A549 (cell line): ENCODE measurements at regions not wholly inside any gene's neighbourhood (a gene's known extent, or its start where the extent isn't known, plus 50 kb on each side); places are given as distances from the start of the nearest gene placed in this dataset.

Experiments
- ATAC-seq, 2 experiments: fragments of 200-7000 bp in 1 of 2; fragments of >200 bp in 1 of 2; cut with Nextera tagmentation in 1 of 2; cut with Tn5 transposase in 1 of 2; 3 replicates each; pipeline versions ENCODE4 v1.8.0 to v1.9.1; 2018 to 2020; ENCODE audit warnings: mild to moderate bottlenecking in 1 of 2, moderate library complexity in 1 of 2
- CTCF ChIA-PET: fragments of 300-600 bp; sonication (Branson Sonifier 250); formaldehyde crosslinking; extraction: SDS; loops from one replicate; lab custom pipeline; 2021; ENCODE audit warnings: antibody characterized with exemption, inconsistent platforms; lab: Yijun Ruan, JAX
- POLR2A ChIA-PET: fragments of 350-600 bp; formaldehyde crosslinking; extraction: SDS; loops from one replicate; lab custom pipeline; 2021; ENCODE audit warnings: antibody characterized with exemption, inconsistent platforms; lab: Yijun Ruan, JAX
- DNase-seq, 2 experiments: peaks; one replicate each; pipeline versions ENCODE4 v3.0.0 to v3.0.0-alpha.2; 2011 to 2016; ENCODE audit warnings: low read depth in 1 of 2, low spot score in 1 of 2
- FAIRE-seq: peaks from 2 replicates; lab custom pipeline; 2011; peaks lifted over from hg19 to GRCh38; lab: Jason Lieb, UNC
- H3K27ac ChIP-seq, 2 experiments: fragments of >200 bp; sonication (Bioruptor Twin); formaldehyde crosslinking; 3 replicates each; pipeline ENCODE4 v1.5.1; 2016 to 2017
- H3K4me1 ChIP-seq: fragments of >200 bp; sonication (Bioruptor Twin); formaldehyde crosslinking; 3 replicates; pipeline ENCODE4 v1.6.1; 2016
- H3K4me2 ChIP-seq: fragments of >200 bp; sonication (Bioruptor Twin); formaldehyde crosslinking; 3 replicates; pipeline ENCODE4 v1.6.1; 2016
- H3K4me3 ChIP-seq: fragments of >200 bp; sonication (Bioruptor Twin); formaldehyde crosslinking; 3 replicates; pipeline ENCODE4 v1.5.1; 2016
- H3K9me3 ChIP-seq: fragments of >200 bp; sonication (Bioruptor Twin); formaldehyde crosslinking; 3 replicates; pipeline ENCODE4 v1.6.1; 2016
- CHD4 ChIP-seq: fragments of 200-600 bp; sonication (generic); IDR thresholded peaks from 2 replicates; pipeline ENCODE4 v1.6.1; 2016; ENCODE audit warnings: antibody characterized with exemption, mild to moderate bottlenecking, borderline replicate concordance
- ELK1 ChIP-seq: fragments of 150-350 bp; IDR thresholded peaks from 2 replicates; pipeline ENCODE4 v1.6.1; 2014; ENCODE audit warnings: low read depth, mild to moderate bottlenecking, low read length
- ESRRA ChIP-seq: fragments of 150-350 bp; IDR thresholded peaks from 2 replicates; pipeline ENCODE4 v1.6.1; 2014; ENCODE audit warnings: mild to moderate bottlenecking, low read length, borderline replicate concordance
- FOSL2 ChIP-seq, 2 experiments: fragments of 450-650 bp in 1 of 2; fragments of >200 bp in 1 of 2; sonication (Bioruptor Twin) in 1 of 2; formaldehyde crosslinking; IDR thresholded peaks; 2 replicates each; pipeline versions ENCODE4 v1.5.0 to v1.6.1; 2016 to 2020; ENCODE audit warnings: mild to moderate bottlenecking in 1 of 2, moderate library complexity in 1 of 2
- FOXS1 ChIP-seq: fragments of 250-450 bp; sonication (Bioruptor Pico); IDR thresholded peaks from 2 replicates; pipeline ENCODE4 v1.5.0; 2020; ENCODE audit warnings: mild to moderate bottlenecking, moderate library complexity
- HDAC2 ChIP-seq: fragments of 200-600 bp; sonication (generic); IDR thresholded peaks from 2 replicates; pipeline ENCODE4 v1.6.1; 2016
- HES2 ChIP-seq: fragments of >200 bp; sonication (Bioruptor Twin); formaldehyde crosslinking; IDR thresholded peaks from 2 replicates; pipeline ENCODE4 v1.6.1; 2016
- HEYL ChIP-seq: fragments of 250-450 bp; sonication (Bioruptor Pico); IDR thresholded peaks from 2 replicates; pipeline ENCODE4 v1.8.0; 2021; ENCODE audit warnings: mild to moderate bottlenecking, moderate library complexity
- HOXB13 ChIP-seq: fragments of 250-450 bp; sonication (Bioruptor Pico); IDR thresholded peaks from 2 replicates; pipeline ENCODE4 v1.5.0; 2020; ENCODE audit warnings: low read depth, mild to moderate bottlenecking, moderate library complexity
- JUN ChIP-seq, 2 experiments: fragments of >200 bp; sonication (Bioruptor Twin); formaldehyde crosslinking; IDR thresholded peaks; 2 replicates in 1 of 2; 3 replicates in 1 of 2; pipeline ENCODE4 v1.6.1; 2016 to 2017
- MAX ChIP-seq: IDR thresholded peaks from 2 replicates; pipeline ENCODE4 v1.6.1; 2012
- MAZ ChIP-seq: fragments of 150-350 bp; IDR thresholded peaks from 2 replicates; pipeline ENCODE4 v1.6.1; 2014; ENCODE audit warnings: antibody characterized with exemption, low read depth, low read length, borderline replicate concordance
- NR3C1 ChIP-seq: fragments of >200 bp; sonication (Bioruptor Twin); formaldehyde crosslinking; IDR thresholded peaks from 3 replicates; pipeline ENCODE4 v1.6.1; 2017
- RARB ChIP-seq: fragments of 250-450 bp; sonication (Bioruptor Pico); IDR thresholded peaks from 2 replicates; pipeline ENCODE4 v1.8.0; 2021; ENCODE audit warnings: mild to moderate bottlenecking, moderate library complexity
- RNF2 ChIP-seq: fragments of 200-600 bp; sonication (generic); IDR thresholded peaks from 2 replicates; pipeline ENCODE4 v1.6.1; 2016; ENCODE audit warnings: low read depth, mild to moderate bottlenecking, antibody characterized with exemption, moderate library complexity, borderline replicate concordance
- SREBF2 ChIP-seq: fragments of 450-650 bp; IDR thresholded peaks from 2 replicates; pipeline ENCODE4 v1.6.1; 2014; ENCODE audit warnings: mild to moderate bottlenecking, moderate library complexity
- ZFP36 ChIP-seq: fragments of 450-650 bp; IDR thresholded peaks from 2 replicates; pipeline ENCODE4 v1.6.1; 2014; ENCODE audit warnings: borderline replicate concordance; ENCODE audit not compliant: partially characterized antibody
- ZNF302 ChIP-seq: fragments of 250-450 bp; sonication (Bioruptor Pico); IDR thresholded peaks from 2 replicates; pipeline ENCODE4 v1.9.0; 2021; ENCODE audit warnings: inconsistent platforms, mild to moderate bottlenecking, moderate library complexity
- WGBS: methylation state at CpG from one replicate; pipeline ENCODE4 v1.1.6; 2017; ENCODE audit errors: missing lambda C conversion rate; 5-methylcytosine and 5-hydroxymethylcytosine counted together
- TF ChIP-seq, protein P1 (sequence below): fragments of 450-650 bp; IDR thresholded peaks from 2 replicates; pipeline ENCODE4 v1.6.1; 2014; ENCODE audit warnings: antibody characterized with exemption
- TF ChIP-seq, protein P2 (sequence below): fragments of 250-450 bp; sonication (Bioruptor Pico); IDR thresholded peaks from 2 replicates; pipeline ENCODE4 v1.5.0; 2020; ENCODE audit warnings: low read depth, mild to moderate bottlenecking, moderate library complexity

- TF ChIP-seq MAZ (no peak), RARB (CRISPR knock-in tag) (no peak), SREBF2 (no peak), CHD4 (no peak), NR3C1 (no peak)
- H3K27ac ChIP-seq: no peak overlapping the region
- no peak overlapping the region for H3K4me2 ChIP-seq
- ChIA-PET CTCF (interaction anchor here (1.4 kb wide), 1 partner anchor 21 kb away, joined by 4 read pairs; no protein-coding TSS in a partner anchor), POLR2A (no interaction called here)
- no peak for ATAC-seq
- H3K9me3 ChIP-seq: no peaks in the 10 kb centered on the region
- no peak for DNase-seq
- peaks cover 3% of the 10 kb centered on the region; the same call in 1 of the 3 replicates for H3K4me1 ChIP-seq
- no peak overlapping the region for H3K4me3 ChIP-seq
- no peak for FAIRE-seq
- WGBS: 48% methylated on average over 2 of the region's 2 CpGs
These were observed 233.9 kb upstream of the STAC start for GRCh38 chr3:36146404-36146803.

GRCh38 chr3:36147934-36148558 is 232.3 kb upstream of the STAC start:
- Histone ChIP-seq H3K4me1 (peaks cover 3% of the 10 kb centered on the region; the same call in 1 of the 3 replicates), H3K27ac (no peak overlapping the region), H3K9me3 (no peaks in the 10 kb centered on the region), H3K4me3 (no peak overlapping the region), H3K4me2 (no peak overlapping the region)
- ATAC-seq (no peak), FAIRE-seq (no peak), DNase-seq (no peak)
- POLR2A ChIA-PET: no interaction called here
- WGBS: 60% methylated on average over 11 of the region's 11 CpGs
- CTCF ChIA-PET: interaction anchor here (1.0 to 1.2 kb wide), 2 partner anchors 11 to 16 kb away, joined by 3 read pairs; no protein-coding TSS in a partner anchor
- TF ChIP-seq MAX (no peak), ZFP36 (peak; percentile 44)

DNA sequence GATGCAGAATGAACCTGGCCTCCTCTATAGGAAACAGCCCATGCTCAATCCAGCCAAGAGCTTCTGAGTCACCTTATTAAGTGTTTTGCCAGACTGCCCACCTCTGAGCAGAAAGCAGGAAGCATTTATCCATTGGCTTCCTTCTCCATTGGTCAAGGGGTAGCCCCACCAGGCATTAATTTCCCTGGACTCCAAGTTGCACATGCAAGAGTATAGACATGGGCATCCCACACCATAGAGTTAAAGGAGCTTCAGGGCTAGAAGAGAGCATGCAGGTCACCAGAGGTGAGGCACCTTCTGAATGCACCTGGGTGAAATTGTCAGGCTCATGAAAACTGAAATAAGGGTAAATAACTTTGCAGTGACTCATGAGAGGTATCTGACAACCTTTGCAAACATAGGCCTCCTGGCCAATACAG is 230.8 kb upstream of the STAC start:
- FAIRE-seq (no peak), DNase-seq (no peak), ATAC-seq (no peak)
- no peak overlapping the region for H3K27ac ChIP-seq
- no peak overlapping the region for H3K4me2 ChIP-seq
- ChIA-PET POLR2A (no interaction called here), CTCF (interaction anchor here (0.5 to 1.0 kb wide), 2 partner anchors 9 to 185 kb away, joined by 3 read pairs; no protein-coding TSS in a partner anchor)
- no peaks in the 10 kb centered on the region for H3K9me3 ChIP-seq
- H3K4me3 ChIP-seq: no peak overlapping the region
- TF ChIP-seq, protein P1, sequence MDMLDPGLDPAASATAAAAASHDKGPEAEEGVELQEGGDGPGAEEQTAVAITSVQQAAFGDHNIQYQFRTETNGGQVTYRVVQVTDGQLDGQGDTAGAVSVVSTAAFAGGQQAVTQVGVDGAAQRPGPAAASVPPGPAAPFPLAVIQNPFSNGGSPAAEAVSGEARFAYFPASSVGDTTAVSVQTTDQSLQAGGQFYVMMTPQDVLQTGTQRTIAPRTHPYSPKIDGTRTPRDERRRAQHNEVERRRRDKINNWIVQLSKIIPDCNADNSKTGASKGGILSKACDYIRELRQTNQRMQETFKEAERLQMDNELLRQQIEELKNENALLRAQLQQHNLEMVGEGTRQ: no peak
- TF ChIP-seq HES2: no peak
- TF ChIP-seq JUN (IDR thresholded peaks at IDR 0.05): no peak
- TF ChIP-seq HEYL (CRISPR knock-in tag): no peak
- TF ChIP-seq HDAC2: no peak
- TF ChIP-seq FOXS1 (CRISPR knock-in tag): no peak
- TF ChIP-seq MAZ: no peak
- TF ChIP-seq NR3C1: no peak
- no peak for TF ChIP-seq HOXB13 (CRISPR knock-in tag)
- TF ChIP-seq ESRRA: no peak
- TF ChIP-seq SREBF2: no peak
- TF ChIP-seq ZNF302 (CRISPR knock-in tag): no peak
- no peak for TF ChIP-seq ELK1
- no peak for TF ChIP-seq RNF2
- TF ChIP-seq, protein P2, sequence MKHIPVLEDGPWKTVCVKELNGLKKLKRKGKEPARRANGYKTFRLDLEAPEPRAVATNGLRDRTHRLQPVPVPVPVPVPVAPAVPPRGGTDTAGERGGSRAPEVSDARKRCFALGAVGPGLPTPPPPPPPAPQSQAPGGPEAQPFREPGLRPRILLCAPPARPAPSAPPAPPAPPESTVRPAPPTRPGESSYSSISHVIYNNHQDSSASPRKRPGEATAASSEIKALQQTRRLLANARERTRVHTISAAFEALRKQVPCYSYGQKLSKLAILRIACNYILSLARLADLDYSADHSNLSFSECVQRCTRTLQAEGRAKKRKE (CRISPR knock-in tag): no peak
- no peak for TF ChIP-seq FOSL2 (IDR thresholded peaks at IDR 0.05)
- TF ChIP-seq FOSL2 (CRISPR knock-in tag; IDR thresholded peaks at IDR 0.05): no peak
- TF ChIP-seq CHD4: no peak
- peaks cover 3% of the 10 kb centered on the region; the same call in 2 of the 3 replicates for H3K4me1 ChIP-seq
